ENCODE measurements at regions not wholly inside any gene's neighbourhood (a gene's known extent, or its start where the extent isn't known, plus 50 kb on each side); places are given as distances from the start of the nearest gene placed in this dataset.
A peak's percentile ranks its signal among the peaks of the same experiment; 100 is the strongest.

DNA sequence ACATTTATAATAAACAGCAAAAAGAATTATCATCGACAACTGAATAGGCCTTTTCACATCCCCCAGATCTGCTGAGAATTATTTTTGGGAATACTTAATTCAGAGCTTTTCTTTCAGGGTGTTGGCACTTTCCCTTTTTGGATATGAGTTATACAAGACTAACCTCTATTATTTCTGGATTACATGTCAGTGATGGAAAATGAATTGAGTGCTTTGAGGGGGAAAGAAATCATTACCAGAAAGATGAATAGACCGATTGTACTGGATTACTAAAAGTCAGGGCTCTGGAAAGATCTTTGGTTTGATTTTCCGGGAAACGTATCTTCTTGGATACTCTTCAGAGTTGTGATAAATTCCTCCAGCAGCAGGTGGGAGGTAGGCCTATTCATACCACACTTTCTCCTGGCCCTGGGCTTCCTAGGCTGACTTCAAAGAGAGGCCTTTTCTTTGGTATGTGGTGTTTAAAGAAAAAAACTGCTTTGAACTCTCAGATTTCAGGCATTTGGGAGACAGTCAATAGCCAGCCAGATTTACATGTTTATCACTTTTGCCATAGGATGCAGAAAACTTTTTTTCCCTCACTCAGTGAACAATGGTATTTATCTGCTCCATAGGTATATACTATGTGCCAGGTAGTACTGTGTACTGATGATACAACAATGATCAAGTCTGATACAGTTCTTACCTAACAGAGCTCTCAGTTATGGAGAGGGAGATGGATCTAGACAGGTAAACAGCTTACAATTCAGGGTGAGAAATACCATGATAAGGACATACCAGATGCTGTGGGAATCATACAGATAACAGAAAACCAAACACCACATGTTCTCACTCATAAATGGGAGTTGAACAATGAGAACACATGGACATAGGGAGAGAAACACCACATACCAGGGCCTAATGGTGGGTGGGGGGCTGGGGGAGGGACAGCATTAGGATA is 63.3 kb upstream of the ACTR3 start:
- Mint-ChIP-seq H3K9me3 (peaks cover 4% of the 10 kb centered on the region), H3K27me3 (ENCODE audit: insufficient read depth, low read depth) (peaks cover 3% of the 10 kb centered on the region), H3K27ac (peak overlapping the region; percentile 74), H3K36me3 (no peaks in the 10 kb centered on the region), H3K4me3 (no peak overlapping the region), H3K4me1 (peaks cover 29% of the 10 kb centered on the region)
- no peak overlapping the region for H3K4me3 ChIP-seq
- H3F3A ChIP-seq (ENCODE audit: low read depth): peaks cover 8% of the 10 kb centered on the region
- H2AFZ ChIP-seq (replicated peaks): no peak overlapping the region
- H3K9ac ChIP-seq: no peak overlapping the region
- H3K36me3 ChIP-seq: no peaks in the 10 kb centered on the region
- H3K9me3 ChIP-seq (ENCODE audit: low read depth): no peaks in the 10 kb centered on the region
- H3K27me3 ChIP-seq: no peaks in the 10 kb centered on the region
- H3K4me1 ChIP-seq: peaks cover 12% of the 10 kb centered on the region
- peak overlapping the region; percentile 1 for H3K27ac ChIP-seq
- no peaks in the 10 kb centered on the region for H3K79me2 ChIP-seq (ENCODE audit: low read depth)
- TF ChIP-seq, protein P1, sequence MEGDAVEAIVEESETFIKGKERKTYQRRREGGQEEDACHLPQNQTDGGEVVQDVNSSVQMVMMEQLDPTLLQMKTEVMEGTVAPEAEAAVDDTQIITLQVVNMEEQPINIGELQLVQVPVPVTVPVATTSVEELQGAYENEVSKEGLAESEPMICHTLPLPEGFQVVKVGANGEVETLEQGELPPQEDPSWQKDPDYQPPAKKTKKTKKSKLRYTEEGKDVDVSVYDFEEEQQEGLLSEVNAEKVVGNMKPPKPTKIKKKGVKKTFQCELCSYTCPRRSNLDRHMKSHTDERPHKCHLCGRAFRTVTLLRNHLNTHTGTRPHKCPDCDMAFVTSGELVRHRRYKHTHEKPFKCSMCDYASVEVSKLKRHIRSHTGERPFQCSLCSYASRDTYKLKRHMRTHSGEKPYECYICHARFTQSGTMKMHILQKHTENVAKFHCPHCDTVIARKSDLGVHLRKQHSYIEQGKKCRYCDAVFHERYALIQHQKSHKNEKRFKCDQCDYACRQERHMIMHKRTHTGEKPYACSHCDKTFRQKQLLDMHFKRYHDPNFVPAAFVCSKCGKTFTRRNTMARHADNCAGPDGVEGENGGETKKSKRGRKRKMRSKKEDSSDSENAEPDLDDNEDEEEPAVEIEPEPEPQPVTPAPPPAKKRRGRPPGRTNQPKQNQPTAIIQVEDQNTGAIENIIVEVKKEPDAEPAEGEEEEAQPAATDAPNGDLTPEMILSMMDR (IDR thresholded peaks at IDR 0.05): no peak
- TF ChIP-seq EZH2 (IDR thresholded peaks at IDR 0.05): no peak
- TF ChIP-seq EZH2phosphoT487 (IDR thresholded peaks at IDR 0.05): no peak
- peak; percentile 58 for DNase-seq (ENCODE audit: low spot score)
- H3K4me2 ChIP-seq: peak overlapping the region; percentile 17
- H4K20me1 ChIP-seq (ENCODE audit: low read depth): no peaks in the 10 kb centered on the region

DNA sequence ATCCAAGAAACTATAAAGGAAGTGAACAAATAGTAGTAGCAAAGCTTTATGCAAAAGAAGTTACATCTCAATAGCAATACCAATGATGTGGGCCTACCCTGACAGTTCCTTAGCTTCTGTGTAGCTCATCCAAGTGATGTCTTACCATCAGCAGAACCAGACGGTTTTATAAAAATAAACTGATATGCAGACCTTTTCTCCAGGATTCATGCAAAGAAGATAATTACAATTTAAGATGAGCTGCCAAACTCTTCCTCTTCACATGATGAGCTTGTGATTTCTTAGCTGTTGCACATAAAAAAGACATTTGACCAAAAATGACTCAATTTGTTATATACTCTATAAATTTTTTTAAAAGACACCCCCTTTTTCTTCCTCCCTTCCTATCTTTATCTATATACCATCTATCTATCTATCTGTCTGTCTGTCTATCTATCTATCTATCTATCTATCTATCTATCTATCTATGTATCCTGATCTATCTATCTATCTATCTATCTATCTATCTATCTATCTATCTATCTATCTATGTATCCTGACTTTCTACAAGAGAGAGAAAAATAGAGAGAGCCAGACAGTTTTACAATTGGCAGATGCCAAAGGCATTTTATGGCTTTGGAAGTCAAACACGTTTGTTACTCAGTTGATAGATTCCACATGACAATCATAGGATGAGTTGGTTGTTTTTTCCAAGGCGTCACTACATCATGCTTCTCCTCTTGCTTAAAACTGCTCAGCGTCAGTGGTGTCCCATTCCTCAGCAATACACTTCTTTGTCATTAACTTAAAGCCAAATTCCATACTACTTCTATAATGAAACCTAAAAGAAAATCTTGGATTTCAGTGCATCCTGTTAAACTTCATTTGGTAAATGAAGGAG is 65.9 kb upstream of the ACTR3 start:
- H3K36me3 Mint-ChIP-seq: no peaks in the 10 kb centered on the region

DNA sequence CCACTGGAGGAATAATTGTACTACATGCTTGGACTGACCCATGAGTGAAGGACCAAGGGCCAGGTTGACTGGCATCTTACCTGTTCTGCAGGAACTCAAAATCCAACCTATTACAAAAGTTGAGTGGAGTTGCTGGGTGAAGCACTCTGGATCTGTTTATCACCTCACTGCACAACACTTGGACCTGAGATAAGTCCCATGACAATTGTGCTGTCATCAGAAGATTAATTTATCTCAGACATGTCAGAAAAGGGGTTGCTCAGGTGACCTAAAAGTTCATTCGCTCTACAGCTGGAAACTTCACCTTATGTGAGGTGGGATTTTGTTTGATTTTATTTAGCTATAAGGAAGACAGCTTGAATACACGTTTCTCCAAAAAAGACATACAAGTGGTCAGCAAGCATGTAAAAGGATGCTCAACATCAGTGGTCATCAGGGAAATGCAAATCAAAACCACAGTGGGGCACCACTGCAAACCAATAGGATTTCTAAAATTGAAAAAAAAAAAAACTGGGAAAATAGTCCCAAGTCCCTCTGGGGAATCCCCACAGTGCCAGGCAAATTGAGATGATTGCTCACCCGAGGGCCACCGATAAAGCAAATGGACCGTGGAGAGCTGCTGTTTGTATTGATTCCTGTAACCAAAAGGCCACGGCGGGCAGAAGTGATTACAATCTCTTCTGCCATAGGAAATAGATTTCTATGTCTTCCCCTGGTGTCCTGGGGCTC is 65.8 kb upstream of the SLC35F5 start:
- Mint-ChIP-seq H3K27me3 (ENCODE audit: insufficient read depth, low read depth) (peaks cover 2% of the 10 kb centered on the region), H3K27ac (peak overlapping the region; percentile 51), H3K9me3 (peaks cover under 1% of the 10 kb centered on the region), H3K4me1 (peaks cover 34% of the 10 kb centered on the region), H3K36me3 (no peaks in the 10 kb centered on the region), H3K4me3 (no peak overlapping the region)
- Histone ChIP-seq H4K20me1 (ENCODE audit: low read depth) (no peaks in the 10 kb centered on the region), H3K27ac (no peak overlapping the region), H3K79me2 (ENCODE audit: low read depth) (no peaks in the 10 kb centered on the region), H3K36me3 (no peaks in the 10 kb centered on the region), H3K4me3 (no peak overlapping the region), H3K9me3 (ENCODE audit: low read depth) (no peaks in the 10 kb centered on the region), H3K9ac (no peak overlapping the region), H3K27me3 (no peaks in the 10 kb centered on the region), H3K4me1 (peaks cover 22% of the 10 kb centered on the region), H3F3A (ENCODE audit: low read depth) (peaks cover 4% of the 10 kb centered on the region), H3K4me2 (no peak overlapping the region), H2AFZ (replicated peaks) (no peak overlapping the region)
- DNase-seq (ENCODE audit: low spot score): no peak
- TF ChIP-seq EZH2phosphoT487 (IDR thresholded peaks at IDR 0.05) (no peak), EZH2 (IDR thresholded peaks at IDR 0.05) (no peak)
- TF ChIP-seq, protein P1 (IDR thresholded peaks at IDR 0.05): no peak

More for the DNA sequence above, 65.9 kb upstream of the ACTR3 start:
- Histone ChIP-seq H3K27me3 (no peaks in the 10 kb centered on the region), H3K9me3 (ENCODE audit: low read depth) (no peaks in the 10 kb centered on the region), H3K4me3 (no peak overlapping the region), H3K36me3 (no peaks in the 10 kb centered on the region), H3K4me1 (peaks cover 13% of the 10 kb centered on the region), H3K4me2 (no peak overlapping the region), H2AFZ (replicated peaks) (no peak overlapping the region), H4K20me1 (ENCODE audit: low read depth) (no peaks in the 10 kb centered on the region), H3K27ac (no peak overlapping the region), H3K9ac (no peak overlapping the region), H3K79me2 (ENCODE audit: low read depth) (no peaks in the 10 kb centered on the region), H3F3A (ENCODE audit: low read depth) (peaks cover 10% of the 10 kb centered on the region)
- Mint-ChIP-seq H3K4me1 (peaks cover 32% of the 10 kb centered on the region), H3K9me3 (peaks cover 4% of the 10 kb centered on the region), H3K27me3 (ENCODE audit: insufficient read depth, low read depth) (peaks cover 3% of the 10 kb centered on the region), H3K4me3 (no peak overlapping the region), H3K27ac (no peak overlapping the region)
- DNase-seq (ENCODE audit: low spot score): no peak
- TF ChIP-seq EZH2 (IDR thresholded peaks at IDR 0.05) (no peak), EZH2phosphoT487 (IDR thresholded peaks at IDR 0.05) (no peak)
- TF ChIP-seq, protein P1 (IDR thresholded peaks at IDR 0.05): no peak
